Lung (tissue), 11 donors: ENCODE measurements at regions not wholly inside any gene's neighbourhood (a gene's known extent, or its start where the extent isn't known, plus 50 kb on each side); places are given as distances from the start of the nearest gene placed in this dataset.

Experiments
- ATAC-seq: fragments of 200-7000 bp; cut with Tn5 transposase; one replicate; pipeline ENCODE4 v1.9.1; 2020; ENCODE audit warnings: moderate number of reproducible peaks; ENCODE audit not compliant: insufficient read depth, low FRiP score
- DNase-seq, 3 donors: peaks; one replicate each; pipeline ENCODE4 v3.0.0-alpha.2; 2013 to 2017
- H3K27ac ChIP-seq, 2 donors: one replicate each; pipeline ENCODE4 v1.5.1; 2013; ENCODE audit warnings: mild to moderate bottlenecking in 2 of 2, moderate library complexity in 2 of 2, control low read depth in 1 of 2, inconsistent platforms in 1 of 2, low read depth in 1 of 2, low read length in 1 of 2
- H3K27me3 ChIP-seq, 3 donors: one replicate each; pipeline ENCODE4 v1.5.1; 2013; ENCODE audit warnings: low read length in 2 of 3; ENCODE audit not compliant: control insufficient read depth in 3 of 3, insufficient read depth in 3 of 3
- H3K36me3 ChIP-seq, 4 donors: one replicate each; pipeline ENCODE4 v1.5.1; 2013; ENCODE audit warnings: low read length in 4 of 4, mild to moderate bottlenecking in 1 of 4, moderate library complexity in 1 of 4; ENCODE audit not compliant: control insufficient read depth in 4 of 4, insufficient read depth in 4 of 4
- H3K4me1 ChIP-seq, 5 donors: one replicate each; pipeline ENCODE4 v1.5.1; 2013; ENCODE audit warnings: low read length in 5 of 5, mild to moderate bottlenecking in 2 of 5, moderate library complexity in 1 of 5; ENCODE audit not compliant: control insufficient read depth in 5 of 5, insufficient read depth in 5 of 5
- H3K4me3 ChIP-seq: one replicate; pipeline ENCODE4 v1.5.1; 2013; ENCODE audit warnings: mild to moderate bottlenecking, control low read depth, moderate library complexity
- H3K9ac ChIP-seq, 2 donors: one replicate each; pipeline ENCODE4 v1.5.1; 2013; ENCODE audit warnings: low read length in 2 of 2, control low read depth in 1 of 2; ENCODE audit not compliant: insufficient read depth in 1 of 2
- H3K9me3 ChIP-seq, 4 donors: one replicate each; pipeline ENCODE4 v1.5.1; 2013; ENCODE audit warnings: low read length in 3 of 4, mild to moderate bottlenecking in 1 of 4, moderate library complexity in 1 of 4; ENCODE audit not compliant: control insufficient read depth in 4 of 4, insufficient read depth in 3 of 4
- CTCF ChIP-seq: IDR thresholded peaks from 2 replicates; pipeline ENCODE4 v1.5.1; 2012; ENCODE audit warnings: mild to moderate bottlenecking; ENCODE audit errors: control extremely low read depth, extremely low read depth
- WGBS, 2 donors: extraction: QIAGEN DNeasy Blood & Tissue Kit; methylation state at CpG; one replicate each; pipeline ENCODE4 v1.1.7; 2013; 5-methylcytosine and 5-hydroxymethylcytosine counted together
- donor health status: control.
- donor health status: control.
- donor health status: Bipolar disorder and iron deficiency.
- donor health status: healthy.
- donor health status: DM: yes; HTN: yes; CAD: no.

- H3K27ac ChIP-seq = no peak overlapping the region
- no peak for TF ChIP-seq CTCF
- H3K9me3 ChIP-seq = no peaks in the 10 kb centered on the region
- ATAC-seq = no peak
- no peaks in the 10 kb centered on the region for H3K36me3 ChIP-seq
- peaks cover 0 to 8% (median 2%) of the 10 kb centered on the region in 5 donors for H3K4me1 ChIP-seq
- no peak overlapping the region for H3K4me3 ChIP-seq
- H3K9ac ChIP-seq = no peak overlapping the region
- H3K27me3 ChIP-seq = peaks cover 0 to 7% (median 0%) of the 10 kb centered on the region in 3 donors
- DNase-seq = no peak
- 86 to 95% methylated on average over 8 of the region's 8 CpGs for WGBS, 2 donors
Observed at GRCh38 chr22:47279337-47279736, 516.9 kb downstream of the TBC1D22A start.

DNA sequence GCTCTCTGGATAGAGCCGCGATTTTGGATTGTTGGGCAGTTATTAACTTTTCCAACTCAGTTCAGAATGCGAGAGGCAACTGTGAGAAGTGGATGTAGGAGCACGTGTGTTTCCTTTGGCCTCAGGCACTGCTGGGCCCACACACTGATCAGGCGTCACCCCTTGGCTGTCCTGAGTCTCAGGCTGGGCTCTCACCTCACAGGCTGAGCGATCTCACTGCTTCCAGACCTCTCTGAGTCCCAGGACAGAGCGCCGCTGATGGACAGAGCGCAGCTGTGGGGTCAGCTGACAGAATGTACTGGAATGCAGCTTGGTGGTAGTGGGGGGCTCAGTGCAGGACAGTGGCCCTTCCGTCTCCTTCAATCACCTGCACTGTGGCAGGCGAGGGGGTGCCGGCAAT lies 516.2 kb downstream of the TBC1D22A start:
- TF ChIP-seq CTCF = no peak
- Histone ChIP-seq H3K4me3 (no peak overlapping the region), H3K9me3 (no peaks in the 10 kb centered on the region), H3K36me3 (no peaks in the 10 kb centered on the region), H3K27me3 (peaks cover 0 to 7% (median 0%) of the 10 kb centered on the region in 3 donors), H3K9ac (no peak overlapping the region), H3K4me1 (peaks cover 0 to 8% (median 2%) of the 10 kb centered on the region in 5 donors), H3K27ac (no peak overlapping the region)
- no peak for DNase-seq
- WGBS, 2 donors = 82 to 88% methylated on average over 12 of the region's 12 CpGs
- no peak for ATAC-seq

DNA sequence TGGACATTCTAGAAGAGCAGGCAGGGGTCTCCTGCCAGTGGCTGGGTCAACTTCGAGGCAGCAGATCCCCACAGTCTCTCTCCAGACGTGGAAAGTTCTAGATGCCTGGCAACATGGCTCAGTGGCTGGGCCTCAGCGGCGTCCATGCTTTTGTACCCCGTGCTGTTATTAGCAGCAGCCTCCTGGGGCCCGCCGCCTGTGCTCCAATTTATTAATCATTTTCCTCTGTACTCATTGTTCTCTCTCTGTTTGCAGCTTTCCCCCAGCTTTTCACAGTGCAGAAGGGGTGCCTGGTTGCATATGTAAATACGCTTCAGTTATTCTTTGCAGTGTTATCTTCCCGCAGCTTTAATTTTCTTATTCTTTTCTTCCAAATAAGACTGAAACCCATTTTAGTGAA lies 515.1 kb downstream of the TBC1D22A start:
- no peak overlapping the region for H3K27ac ChIP-seq
- peaks cover 0 to 7% (median 0%) of the 10 kb centered on the region in 3 donors for H3K27me3 ChIP-seq
- peaks cover 0 to 8% (median 2%) of the 10 kb centered on the region in 5 donors for H3K4me1 ChIP-seq
- no peaks in the 10 kb centered on the region for H3K9me3 ChIP-seq
- no peak overlapping the region for H3K9ac ChIP-seq
- H3K4me3 ChIP-seq = no peak overlapping the region
- H3K36me3 ChIP-seq = no peaks in the 10 kb centered on the region
- no peak for TF ChIP-seq CTCF
- no peak for DNase-seq
- no peak for ATAC-seq
- WGBS, 2 donors = 85 to 86% methylated on average over 9 of the region's 9 CpGs

DNA sequence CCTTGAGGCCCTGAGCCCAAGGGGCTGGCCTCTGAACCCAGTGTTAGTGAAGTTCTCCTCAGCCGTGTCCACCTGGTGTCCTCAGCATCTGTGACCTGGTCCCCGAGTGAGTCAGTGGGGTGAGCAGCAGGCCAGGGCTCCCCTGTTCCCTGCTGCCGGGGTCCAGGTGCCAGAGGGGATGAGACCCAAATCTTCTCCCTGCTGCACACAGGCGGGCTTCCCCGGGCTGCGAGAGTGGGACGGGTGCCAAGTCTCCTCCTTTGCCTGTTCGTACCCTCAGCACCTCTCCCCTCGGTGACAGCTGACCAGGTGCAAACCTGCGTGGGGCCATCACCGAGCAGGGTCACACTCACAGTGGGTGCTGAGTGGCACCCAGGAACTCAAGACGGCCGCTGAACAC lies 514.5 kb downstream of the TBC1D22A start:
- Histone ChIP-seq H3K9me3 (no peaks in the 10 kb centered on the region), H3K27ac (no peak overlapping the region), H3K4me3 (no peak overlapping the region), H3K27me3 (peaks cover 0 to 7% (median 0%) of the 10 kb centered on the region in 3 donors), H3K36me3 (no peaks in the 10 kb centered on the region), H3K9ac (no peak overlapping the region), H3K4me1 (peaks cover 0 to 8% (median 2%) of the 10 kb centered on the region in 5 donors)
- no peak for TF ChIP-seq CTCF
- WGBS, 2 donors = 86 to 91% methylated on average over 13 of the region's 13 CpGs
- no peak for ATAC-seq
- no peak for DNase-seq
